ENCODE measurements at regions not wholly inside any gene's neighbourhood (a gene's known extent, or its start where the extent isn't known, plus 50 kb on each side); places are given as distances from the start of the nearest gene placed in this dataset.

GRCh38 chr2:770776-771175, 93.6 kb upstream of the TMEM18 start:
- 99 to 100% (median 100%) methylated on average over 2 of the region's 2 CpGs for WGBS, 3 donors
- TF ChIP-seq CTCF (IDR thresholded peaks at IDR 0.05) = no peak
- no peak for TF ChIP-seq POLR2A (IDR thresholded peaks at IDR 0.05)
- TF ChIP-seq EP300 (IDR thresholded peaks at IDR 0.05) = no peak
- Histone ChIP-seq H3K9me3 (no peaks in the 10 kb centered on the region), H3K27me3 (no peaks in the 10 kb centered on the region), H3K4me1 (ENCODE audit: insufficient read depth) (no peaks in the 10 kb centered on the region), H3K4me3 (no peak overlapping the region), H3K27ac (no peak overlapping the region), H3K36me3 (no peaks in the 10 kb centered on the region)
- DNase-seq = no peak
- intact Hi-C loops (cut with DNase I) = no loop called here

GRCh38 chr2:769771-770170, 92.6 kb upstream of the TMEM18 start:
- TF ChIP-seq POLR2A (IDR thresholded peaks at IDR 0.05) (no peak), CTCF (IDR thresholded peaks at IDR 0.05) (no peak), EP300 (IDR thresholded peaks at IDR 0.05) (no peak)
- intact Hi-C loops (cut with DNase I) = no loop called here
- Histone ChIP-seq H3K9me3 (no peaks in the 10 kb centered on the region), H3K27me3 (no peaks in the 10 kb centered on the region), H3K4me1 (ENCODE audit: insufficient read depth) (no peaks in the 10 kb centered on the region), H3K4me3 (no peak overlapping the region), H3K27ac (no peak overlapping the region), H3K36me3 (no peaks in the 10 kb centered on the region)
- 84 to 87% (median 87%) methylated on average over 2 of the region's 2 CpGs for WGBS, 3 donors
- no peak for DNase-seq

- Histone ChIP-seq H3K36me3 (no peaks in the 10 kb centered on the region), H3K27me3 (no peaks in the 10 kb centered on the region), H3K4me1 (ENCODE audit: insufficient read depth) (no peaks in the 10 kb centered on the region), H3K9me3 (no peaks in the 10 kb centered on the region), H3K4me3 (no peak overlapping the region), H3K27ac (no peak overlapping the region)
- 76 to 84% (median 83%) methylated on average over 10 of the region's 10 CpGs for WGBS, 3 donors
- TF ChIP-seq EP300 (IDR thresholded peaks at IDR 0.05) = no peak
- no peak for TF ChIP-seq CTCF (IDR thresholded peaks at IDR 0.05)
- no peak for TF ChIP-seq POLR2A (IDR thresholded peaks at IDR 0.05)
- no peak for DNase-seq
- intact Hi-C loops (cut with DNase I) = no loop called here
Observed at GRCh38 chr2:768451-768850, 91.2 kb upstream of the TMEM18 start.

GRCh38 chr2:767944-768343, 90.7 kb upstream of the TMEM18 start:
- no peak overlapping the region for H3K27ac ChIP-seq
- TF ChIP-seq CTCF (IDR thresholded peaks at IDR 0.05) (no peak), POLR2A (IDR thresholded peaks at IDR 0.05) (no peak), EP300 (IDR thresholded peaks at IDR 0.05) (no peak)
- WGBS, 3 donors = 90 to 93% (median 93%) methylated on average over 4 of the region's 4 CpGs

GRCh38 chr2:767440-767839, 90.2 kb upstream of the TMEM18 start:
- Histone ChIP-seq H3K36me3 (no peaks in the 10 kb centered on the region), H3K27ac (no peak overlapping the region), H3K4me1 (ENCODE audit: insufficient read depth) (no peaks in the 10 kb centered on the region), H3K27me3 (no peaks in the 10 kb centered on the region), H3K9me3 (no peaks in the 10 kb centered on the region), H3K4me3 (no peak overlapping the region)
- no peak for TF ChIP-seq POLR2A (IDR thresholded peaks at IDR 0.05)
- 71 to 81% (median 76%) methylated on average over 9 of the region's 9 CpGs for WGBS, 3 donors
- intact Hi-C loops (cut with DNase I) = no loop called here
- DNase-seq = no peak

More at GRCh38 chr2:767944-768343, 90.7 kb upstream of the TMEM18 start:
- H3K9me3 ChIP-seq = no peaks in the 10 kb centered on the region
- H3K4me1 ChIP-seq (ENCODE audit: insufficient read depth) = no peaks in the 10 kb centered on the region
- DNase-seq = no peak
- H3K36me3 ChIP-seq = no peaks in the 10 kb centered on the region
- H3K4me3 ChIP-seq = no peak overlapping the region
- intact Hi-C loops (cut with DNase I) = no loop called here
- no peaks in the 10 kb centered on the region for H3K27me3 ChIP-seq

All from ovary (tissue), 7 donors.